ENCODE measurements at regions not wholly inside any gene's neighbourhood (a gene's known extent, or its start where the extent isn't known, plus 50 kb on each side); places are given as distances from the start of the nearest gene placed in this dataset.

DNA sequence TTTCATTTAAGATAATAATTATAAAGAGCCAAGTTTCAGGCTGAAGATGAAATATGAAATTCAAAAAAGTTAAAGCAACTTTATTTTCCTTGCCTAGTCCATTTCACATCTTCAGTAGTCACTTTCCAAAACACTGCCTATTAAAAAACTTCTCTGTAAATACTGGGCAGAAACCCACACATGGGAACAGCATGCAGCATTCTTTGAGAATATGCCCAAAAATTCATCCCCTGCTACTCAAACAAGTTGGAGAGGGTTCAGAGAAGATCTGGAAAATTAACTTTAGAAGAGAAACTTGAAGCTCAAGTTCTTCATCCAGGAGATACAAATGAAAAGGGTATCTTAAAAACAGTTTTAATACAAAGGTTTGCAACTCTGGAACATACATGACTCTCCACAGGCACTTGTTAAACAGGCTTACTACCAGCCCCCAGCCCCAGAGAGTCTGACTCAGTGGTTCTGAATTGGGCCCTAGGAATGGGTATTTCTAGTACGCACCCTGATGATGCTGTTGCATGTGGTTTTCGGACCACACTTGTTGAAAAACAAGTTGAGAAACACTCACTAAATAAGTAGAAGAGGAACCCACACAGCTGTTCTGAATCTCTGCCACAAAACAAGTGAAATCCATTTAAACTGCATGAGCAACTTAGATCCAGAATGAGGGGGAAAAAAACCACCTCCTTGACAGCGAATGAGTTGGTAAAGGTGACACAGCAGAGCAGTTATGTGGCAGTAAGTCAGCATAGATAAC, 329.1 kb downstream of the SATB2 start:
- Histone ChIP-seq H3K27me3 (no peaks in the 10 kb centered on the region), H3K4me1 (no peaks in the 10 kb centered on the region), H3K4me3 (no peak overlapping the region), H3K36me3 (no peaks in the 10 kb centered on the region), H3K27ac (peak overlapping the region in 1 of 4 donors; percentile 7), H3K9me3 (no peaks in the 10 kb centered on the region)
- no peak for DNase-seq
- no peak for ATAC-seq
- TF ChIP-seq, protein P1, sequence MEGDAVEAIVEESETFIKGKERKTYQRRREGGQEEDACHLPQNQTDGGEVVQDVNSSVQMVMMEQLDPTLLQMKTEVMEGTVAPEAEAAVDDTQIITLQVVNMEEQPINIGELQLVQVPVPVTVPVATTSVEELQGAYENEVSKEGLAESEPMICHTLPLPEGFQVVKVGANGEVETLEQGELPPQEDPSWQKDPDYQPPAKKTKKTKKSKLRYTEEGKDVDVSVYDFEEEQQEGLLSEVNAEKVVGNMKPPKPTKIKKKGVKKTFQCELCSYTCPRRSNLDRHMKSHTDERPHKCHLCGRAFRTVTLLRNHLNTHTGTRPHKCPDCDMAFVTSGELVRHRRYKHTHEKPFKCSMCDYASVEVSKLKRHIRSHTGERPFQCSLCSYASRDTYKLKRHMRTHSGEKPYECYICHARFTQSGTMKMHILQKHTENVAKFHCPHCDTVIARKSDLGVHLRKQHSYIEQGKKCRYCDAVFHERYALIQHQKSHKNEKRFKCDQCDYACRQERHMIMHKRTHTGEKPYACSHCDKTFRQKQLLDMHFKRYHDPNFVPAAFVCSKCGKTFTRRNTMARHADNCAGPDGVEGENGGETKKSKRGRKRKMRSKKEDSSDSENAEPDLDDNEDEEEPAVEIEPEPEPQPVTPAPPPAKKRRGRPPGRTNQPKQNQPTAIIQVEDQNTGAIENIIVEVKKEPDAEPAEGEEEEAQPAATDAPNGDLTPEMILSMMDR (IDR thresholded peaks at IDR 0.05 in 4 of 5, conservative IDR thresholded peaks at IDR 0.05 in 1 of 5): no peak
- TF ChIP-seq POLR2A (IDR thresholded peaks at IDR 0.05): no peak
- intact Hi-C loops (cut with DNase I; ENCODE audit: low total_unique reads): no loop called here
- in situ Hi-C loops (cut with MboI; ENCODE audit: low sequenced_read_pairs in 4 of 4): no loop called here

DNA sequence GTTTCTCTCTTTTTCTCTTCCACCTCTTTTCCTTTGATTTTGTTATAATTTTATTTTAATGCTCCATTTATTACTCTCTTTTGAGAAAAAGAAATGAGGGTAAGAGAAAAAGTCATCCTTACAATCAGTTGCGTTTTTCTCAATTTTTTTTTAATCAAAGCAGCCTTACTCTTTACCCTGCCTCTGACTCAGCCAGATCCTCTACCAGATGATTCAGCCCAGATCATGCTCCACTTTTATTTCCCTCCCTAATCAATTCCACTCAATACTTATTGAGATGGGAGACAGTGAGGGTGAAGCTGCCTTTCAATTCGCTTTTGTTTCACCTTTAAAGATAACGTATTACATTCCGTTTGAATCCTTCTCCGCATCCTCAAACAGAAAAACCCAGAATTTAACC, 337.9 kb downstream of the SATB2 start:
- in situ Hi-C loops (cut with MboI; ENCODE audit: low sequenced_read_pairs in 4 of 4) (no loop called here), intact Hi-C loops (cut with DNase I; ENCODE audit: low total_unique reads) (no loop called here)
- Histone ChIP-seq H3K9me3 (no peaks in the 10 kb centered on the region), H3K27me3 (no peaks in the 10 kb centered on the region), H3K27ac (no peak overlapping the region), H3K4me3 (no peak overlapping the region), H3K4me1 (no peaks in the 10 kb centered on the region), H3K36me3 (no peaks in the 10 kb centered on the region)
- ATAC-seq (no peak), DNase-seq (no peak)
- no peak for TF ChIP-seq POLR2A (IDR thresholded peaks at IDR 0.05)
- TF ChIP-seq, protein P1 (IDR thresholded peaks at IDR 0.05 in 4 of 5, conservative IDR thresholded peaks at IDR 0.05 in 1 of 5): no peak

DNA sequence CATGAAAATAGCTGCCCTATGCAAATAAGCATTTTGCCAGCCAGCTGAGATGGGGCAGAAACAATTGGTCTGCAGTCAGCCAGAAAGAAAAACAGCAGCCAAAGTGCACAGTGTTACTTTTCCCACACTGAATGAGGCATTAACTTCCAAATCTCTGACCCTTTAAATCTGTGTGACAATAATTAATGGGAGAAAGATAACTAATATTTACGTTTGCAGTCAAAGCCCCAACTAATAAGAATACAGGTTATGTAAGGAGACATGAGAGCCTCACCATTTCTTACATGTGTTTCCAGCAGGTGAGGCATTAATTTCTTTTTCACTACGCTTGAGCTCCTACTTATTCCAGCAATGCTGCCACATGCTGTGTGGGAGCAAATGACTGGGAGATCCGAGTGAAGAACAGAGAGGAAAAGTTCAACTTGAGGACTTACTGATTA, 339.0 kb downstream of the SATB2 start:
- intact Hi-C loops (cut with DNase I; ENCODE audit: low total_unique reads) (no loop called here), in situ Hi-C loops (cut with MboI; ENCODE audit: low sequenced_read_pairs in 4 of 4) (no loop called here)
- no peaks in the 10 kb centered on the region for H3K9me3 ChIP-seq
- DNase-seq (no peak), ATAC-seq (no peak)
- no peaks in the 10 kb centered on the region for H3K36me3 ChIP-seq
- no peaks in the 10 kb centered on the region for H3K4me1 ChIP-seq
- H3K27ac ChIP-seq: no peak overlapping the region
- no peak overlapping the region for H3K4me3 ChIP-seq
- TF ChIP-seq POLR2A (IDR thresholded peaks at IDR 0.05): no peak
- TF ChIP-seq, protein P1 (IDR thresholded peaks at IDR 0.05 in 4 of 5, conservative IDR thresholded peaks at IDR 0.05 in 1 of 5): no peak
- H3K27me3 ChIP-seq: no peaks in the 10 kb centered on the region

DNA sequence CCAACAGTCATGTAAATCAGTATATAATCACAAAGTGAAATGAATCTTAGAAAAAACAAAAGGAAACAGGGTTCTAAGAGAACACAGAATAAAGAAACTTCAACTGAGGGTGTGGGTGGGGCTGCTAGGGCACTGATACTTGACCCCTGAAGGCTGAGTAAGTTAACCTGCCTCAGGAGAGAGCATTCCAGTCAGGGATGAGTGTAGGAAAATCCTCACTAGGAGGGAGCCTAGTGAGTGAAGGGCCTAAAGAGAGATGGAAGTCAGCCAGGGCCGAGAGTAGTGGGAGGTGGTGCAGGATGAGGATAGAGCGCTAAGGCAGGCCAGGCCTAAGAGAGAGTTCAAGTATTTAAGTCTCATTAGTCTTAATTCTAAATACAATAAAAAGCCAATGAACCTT, 342.6 kb downstream of the SATB2 start:
- Histone ChIP-seq H3K4me3 (no peak overlapping the region), H3K27ac (no peak overlapping the region), H3K9me3 (no peaks in the 10 kb centered on the region), H3K36me3 (no peaks in the 10 kb centered on the region), H3K27me3 (no peaks in the 10 kb centered on the region), H3K4me1 (no peaks in the 10 kb centered on the region)
- intact Hi-C loops (cut with DNase I; ENCODE audit: low total_unique reads) (no loop called here), in situ Hi-C loops (cut with MboI; ENCODE audit: low sequenced_read_pairs in 4 of 4) (no loop called here)
- TF ChIP-seq, protein P1 (IDR thresholded peaks at IDR 0.05 in 4 of 5, conservative IDR thresholded peaks at IDR 0.05 in 1 of 5): no peak
- TF ChIP-seq POLR2A (IDR thresholded peaks at IDR 0.05): no peak
- DNase-seq (no peak), ATAC-seq (no peak)

DNA sequence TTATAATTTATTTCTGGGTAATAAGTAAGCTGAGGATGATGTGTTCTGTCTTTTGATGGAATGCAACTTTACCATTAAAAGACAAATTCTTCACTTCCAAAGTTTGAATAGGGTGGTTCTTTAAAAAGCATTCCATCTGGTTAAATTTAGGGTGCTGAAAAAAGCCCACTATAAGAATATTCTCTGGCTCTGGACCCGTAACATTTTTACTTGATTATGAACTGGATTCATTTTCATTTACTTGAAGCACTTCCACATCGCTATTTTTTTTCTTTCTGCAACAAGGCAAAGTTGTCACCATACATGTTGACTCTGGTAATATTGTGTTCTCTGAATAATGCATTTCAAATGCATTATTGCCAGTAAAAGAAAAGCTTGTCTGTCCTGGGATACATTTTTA, 344.6 kb downstream of the SATB2 start:
- H3K4me3 ChIP-seq: no peak overlapping the region
- intact Hi-C loops (cut with DNase I; ENCODE audit: low total_unique reads) (no loop called here), in situ Hi-C loops (cut with MboI; ENCODE audit: low sequenced_read_pairs in 4 of 4) (no loop called here)
- no peak for TF ChIP-seq POLR2A (IDR thresholded peaks at IDR 0.05)
- TF ChIP-seq, protein P1 (IDR thresholded peaks at IDR 0.05 in 4 of 5, conservative IDR thresholded peaks at IDR 0.05 in 1 of 5): no peak
- DNase-seq (no peak), ATAC-seq (no peak)
- no peak overlapping the region for H3K27ac ChIP-seq
- no peaks in the 10 kb centered on the region for H3K4me1 ChIP-seq
- no peaks in the 10 kb centered on the region for H3K27me3 ChIP-seq
- no peaks in the 10 kb centered on the region for H3K9me3 ChIP-seq
- H3K36me3 ChIP-seq: no peaks in the 10 kb centered on the region

All from gastrocnemius medialis (tissue), 4 donors.